ENCODE measurements at regions not wholly inside any gene's neighbourhood (a gene's known extent, or its start where the extent isn't known, plus 50 kb on each side); places are given as distances from the start of the nearest gene placed in this dataset.

DNA sequence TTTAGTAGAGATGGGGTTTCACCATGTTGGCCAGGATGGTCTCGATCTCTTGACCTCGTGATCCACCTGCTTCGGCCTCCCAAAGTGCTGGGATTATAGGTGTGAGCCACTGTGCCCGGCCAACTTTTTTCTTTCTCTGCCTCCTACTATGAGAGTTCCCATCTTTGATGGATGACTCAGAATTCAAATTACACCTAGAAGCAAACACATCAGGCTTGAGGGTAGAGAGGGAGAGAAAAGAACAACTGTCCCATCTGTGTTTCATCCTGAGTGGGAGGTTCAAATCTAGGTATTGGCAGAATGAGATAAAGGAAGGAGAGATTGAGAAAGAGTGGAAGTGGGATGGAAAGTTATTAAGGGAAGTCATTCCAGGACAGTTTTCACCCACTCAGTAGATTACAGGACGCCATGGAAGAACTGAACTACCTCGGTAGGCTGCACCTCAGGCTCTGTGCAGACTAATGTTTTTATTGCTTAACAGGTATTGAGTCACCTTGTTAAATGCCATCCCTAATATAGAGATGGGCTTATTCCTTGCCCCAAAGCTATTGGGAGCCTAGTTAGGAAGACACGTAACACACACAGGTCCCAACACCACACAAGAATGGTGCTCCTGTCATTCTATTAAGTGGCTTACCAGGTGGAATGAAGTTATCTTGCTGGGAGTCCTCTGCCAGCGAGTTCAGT lies 275.7 kb downstream of the SOX4 start:
- no peak for TF ChIP-seq POLR2AphosphoS5 (IDR thresholded peaks at IDR 0.05; ENCODE audit: low read depth)
- TF ChIP-seq GABPA (IDR thresholded peaks at IDR 0.05; ENCODE audit: low read depth) = no peak
- TF ChIP-seq SPI1 (IDR thresholded peaks at IDR 0.05; ENCODE audit: borderline replicate concordance, low read depth) = no peak
- TF ChIP-seq, protein P1, sequence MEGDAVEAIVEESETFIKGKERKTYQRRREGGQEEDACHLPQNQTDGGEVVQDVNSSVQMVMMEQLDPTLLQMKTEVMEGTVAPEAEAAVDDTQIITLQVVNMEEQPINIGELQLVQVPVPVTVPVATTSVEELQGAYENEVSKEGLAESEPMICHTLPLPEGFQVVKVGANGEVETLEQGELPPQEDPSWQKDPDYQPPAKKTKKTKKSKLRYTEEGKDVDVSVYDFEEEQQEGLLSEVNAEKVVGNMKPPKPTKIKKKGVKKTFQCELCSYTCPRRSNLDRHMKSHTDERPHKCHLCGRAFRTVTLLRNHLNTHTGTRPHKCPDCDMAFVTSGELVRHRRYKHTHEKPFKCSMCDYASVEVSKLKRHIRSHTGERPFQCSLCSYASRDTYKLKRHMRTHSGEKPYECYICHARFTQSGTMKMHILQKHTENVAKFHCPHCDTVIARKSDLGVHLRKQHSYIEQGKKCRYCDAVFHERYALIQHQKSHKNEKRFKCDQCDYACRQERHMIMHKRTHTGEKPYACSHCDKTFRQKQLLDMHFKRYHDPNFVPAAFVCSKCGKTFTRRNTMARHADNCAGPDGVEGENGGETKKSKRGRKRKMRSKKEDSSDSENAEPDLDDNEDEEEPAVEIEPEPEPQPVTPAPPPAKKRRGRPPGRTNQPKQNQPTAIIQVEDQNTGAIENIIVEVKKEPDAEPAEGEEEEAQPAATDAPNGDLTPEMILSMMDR (IDR thresholded peaks at IDR 0.05; ENCODE audit: insufficient read depth, low read length) = no peak
- TF ChIP-seq, protein P2, sequence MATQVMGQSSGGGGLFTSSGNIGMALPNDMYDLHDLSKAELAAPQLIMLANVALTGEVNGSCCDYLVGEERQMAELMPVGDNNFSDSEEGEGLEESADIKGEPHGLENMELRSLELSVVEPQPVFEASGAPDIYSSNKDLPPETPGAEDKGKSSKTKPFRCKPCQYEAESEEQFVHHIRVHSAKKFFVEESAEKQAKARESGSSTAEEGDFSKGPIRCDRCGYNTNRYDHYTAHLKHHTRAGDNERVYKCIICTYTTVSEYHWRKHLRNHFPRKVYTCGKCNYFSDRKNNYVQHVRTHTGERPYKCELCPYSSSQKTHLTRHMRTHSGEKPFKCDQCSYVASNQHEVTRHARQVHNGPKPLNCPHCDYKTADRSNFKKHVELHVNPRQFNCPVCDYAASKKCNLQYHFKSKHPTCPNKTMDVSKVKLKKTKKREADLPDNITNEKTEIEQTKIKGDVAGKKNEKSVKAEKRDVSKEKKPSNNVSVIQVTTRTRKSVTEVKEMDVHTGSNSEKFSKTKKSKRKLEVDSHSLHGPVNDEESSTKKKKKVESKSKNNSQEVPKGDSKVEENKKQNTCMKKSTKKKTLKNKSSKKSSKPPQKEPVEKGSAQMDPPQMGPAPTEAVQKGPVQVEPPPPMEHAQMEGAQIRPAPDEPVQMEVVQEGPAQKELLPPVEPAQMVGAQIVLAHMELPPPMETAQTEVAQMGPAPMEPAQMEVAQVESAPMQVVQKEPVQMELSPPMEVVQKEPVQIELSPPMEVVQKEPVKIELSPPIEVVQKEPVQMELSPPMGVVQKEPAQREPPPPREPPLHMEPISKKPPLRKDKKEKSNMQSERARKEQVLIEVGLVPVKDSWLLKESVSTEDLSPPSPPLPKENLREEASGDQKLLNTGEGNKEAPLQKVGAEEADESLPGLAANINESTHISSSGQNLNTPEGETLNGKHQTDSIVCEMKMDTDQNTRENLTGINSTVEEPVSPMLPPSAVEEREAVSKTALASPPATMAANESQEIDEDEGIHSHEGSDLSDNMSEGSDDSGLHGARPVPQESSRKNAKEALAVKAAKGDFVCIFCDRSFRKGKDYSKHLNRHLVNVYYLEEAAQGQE (IDR thresholded peaks at IDR 0.05; ENCODE audit: insufficient replicate concordance, low read depth) = no peak
